Panc1 (cell line): ENCODE measurements at regions not wholly inside any gene's neighbourhood (a gene's known extent, or its start where the extent isn't known, plus 50 kb on each side); places are given as distances from the start of the nearest gene placed in this dataset.

Source experiments
- CTCF ChIP-seq: fragments of 450-650 bp; IDR thresholded peaks from 2 replicates; pipeline ENCODE4 v1.5.1; 2017; ENCODE audit warnings: mild to moderate bottlenecking
- POLR2AphosphoS5 ChIP-seq: IDR thresholded peaks from 2 replicates; pipeline ENCODE4 v1.6.1; 2012; ENCODE audit warnings: mild to moderate bottlenecking, low read depth, low read length, moderate library complexity
- REST ChIP-seq, 2 experiments: IDR thresholded peaks; 2 replicates each; pipeline ENCODE4 v1.6.1; 2011 to 2012; ENCODE audit warnings: low read depth in 2 of 2, control low read depth in 1 of 2, low read length in 1 of 2, mild to moderate bottlenecking in 1 of 2, moderate library complexity in 1 of 2; ENCODE audit not compliant: insufficient read depth in 1 of 2
- TCF7L2 ChIP-seq: IDR thresholded peaks from 2 replicates; pipeline ENCODE4 v1.6.1; 2011; ENCODE audit warnings: mild to moderate bottlenecking, low read depth, low read length, inconsistent platforms

GRCh38 chrX:134075894-134076718 lies 90.7 kb upstream of the GPC3 start:
- no peak for TF ChIP-seq CTCF
- no peak for TF ChIP-seq REST (IDR thresholded peaks at IDR 0.05; ENCODE audit: insufficient read depth in 1 of 2, low read depth in 2 of 2, low read length in 1 of 2)
- no peak for TF ChIP-seq TCF7L2
- no peak for TF ChIP-seq POLR2AphosphoS5
